ENCODE measurements at regions not wholly inside any gene's neighbourhood (a gene's known extent, or its start where the extent isn't known, plus 50 kb on each side); places are given as distances from the start of the nearest gene placed in this dataset.

GRCh38 chr14:98707522-98707921 lies 564.5 kb downstream of the BCL11B start:
- intact Hi-C loops (cut with DNase I): no loop called here
- no peak overlapping the region for H3K4me3 ChIP-seq (ENCODE audit: low read length in 3 of 3)
- no peak overlapping the region for H3K27ac ChIP-seq (ENCODE audit: low read depth in 2 of 2, low read length in 2 of 2)
- no peak for DNase-seq
- no peak for FAIRE-seq
- no peaks in the 10 kb centered on the region for H3K27me3 ChIP-seq (ENCODE audit: control insufficient read depth, insufficient read depth, low read length)
- H3K9me3 ChIP-seq (ENCODE audit: control insufficient read depth in 2 of 3, insufficient read depth in 1 of 3, low read length in 3 of 3): no peaks in the 10 kb centered on the region
- no peaks in the 10 kb centered on the region for H3K4me1 ChIP-seq (ENCODE audit: control insufficient read depth in 2 of 3, insufficient read depth in 2 of 3, low read depth in 1 of 3, low read length in 3 of 3)
- H3K9ac ChIP-seq (ENCODE audit: low read length in 3 of 3): no peak overlapping the region
- H3K36me3 ChIP-seq (ENCODE audit: control insufficient read depth in 2 of 3, insufficient read depth in 3 of 3, low read length in 3 of 3): no peaks in the 10 kb centered on the region
- no peak for TF ChIP-seq CTCF (IDR thresholded peaks at IDR 0.05; ENCODE audit: borderline replicate concordance, extremely low read depth, insufficient read depth)

- intact Hi-C loops (cut with DNase I): no loop called here
- no peak for TF ChIP-seq CTCF (IDR thresholded peaks at IDR 0.05; ENCODE audit: borderline replicate concordance, extremely low read depth, insufficient read depth)
- Histone ChIP-seq H3K36me3 (ENCODE audit: control insufficient read depth in 2 of 3, insufficient read depth in 3 of 3, low read length in 3 of 3) (no peaks in the 10 kb centered on the region), H3K9me3 (ENCODE audit: control insufficient read depth in 2 of 3, insufficient read depth in 1 of 3, low read length in 3 of 3) (no peaks in the 10 kb centered on the region), H3K9ac (ENCODE audit: low read length in 3 of 3) (no peak overlapping the region), H3K4me1 (ENCODE audit: control insufficient read depth in 2 of 3, insufficient read depth in 2 of 3, low read depth in 1 of 3, low read length in 3 of 3) (no peaks in the 10 kb centered on the region), H3K27me3 (ENCODE audit: control insufficient read depth, insufficient read depth, low read length) (no peaks in the 10 kb centered on the region), H3K27ac (ENCODE audit: low read depth in 2 of 2, low read length in 2 of 2) (no peak overlapping the region), H3K4me3 (ENCODE audit: low read length in 3 of 3) (no peak overlapping the region)
- DNase-seq: no peak
- no peak for FAIRE-seq
These were observed 563.4 kb downstream of the BCL11B start for GRCh38 chr14:98708555-98708954.

- TF ChIP-seq CTCF (IDR thresholded peaks at IDR 0.05; ENCODE audit: borderline replicate concordance, extremely low read depth, insufficient read depth): no peak
- no peaks in the 10 kb centered on the region for H3K4me1 ChIP-seq (ENCODE audit: control insufficient read depth in 2 of 3, insufficient read depth in 2 of 3, low read depth in 1 of 3, low read length in 3 of 3)
- no peaks in the 10 kb centered on the region for H3K9me3 ChIP-seq (ENCODE audit: control insufficient read depth in 2 of 3, insufficient read depth in 1 of 3, low read length in 3 of 3)
- FAIRE-seq: no peak
- H3K27ac ChIP-seq (ENCODE audit: low read depth in 2 of 2, low read length in 2 of 2): no peak overlapping the region
- DNase-seq: no peak
- no peaks in the 10 kb centered on the region for H3K27me3 ChIP-seq (ENCODE audit: control insufficient read depth, insufficient read depth, low read length)
- H3K9ac ChIP-seq (ENCODE audit: low read length in 3 of 3): no peak overlapping the region
- H3K36me3 ChIP-seq (ENCODE audit: control insufficient read depth in 2 of 3, insufficient read depth in 3 of 3, low read length in 3 of 3): no peaks in the 10 kb centered on the region
- no peak overlapping the region for H3K4me3 ChIP-seq (ENCODE audit: low read length in 3 of 3)
- intact Hi-C loops (cut with DNase I): no loop called here
These were observed 560.5 kb downstream of the BCL11B start for GRCh38 chr14:98711453-98711852.

Measured in kidney (tissue), 13 donors.